Left ventricle myocardium inferior (tissue), 1 donor: ENCODE measurements at regions not wholly inside any gene's neighbourhood (a gene's known extent, or its start where the extent isn't known, plus 50 kb on each side); places are given as distances from the start of the nearest gene placed in this dataset.
"Not testable (repeated sequence)": the region's sequence is repeated elsewhere in the genome, so short reads cannot be mapped to it uniquely, and the experiment has no call there.

Source experiments
- DNase-seq: peaks from one replicate; pipeline ENCODE4 v3.0.0-alpha.2; 2020
- H3K27ac ChIP-seq: fragments of 200-600 bp; replicated peaks from 2 replicates; pipeline ENCODE4 v1.8.0; 2021
- H3K27me3 ChIP-seq: fragments of 200-600 bp; 2 replicates; pipeline ENCODE4 v1.8.0; 2021; ENCODE audit warnings: low read depth
- H3K36me3 ChIP-seq: fragments of 200-600 bp; 2 replicates; pipeline ENCODE4 v1.8.0; 2021
- H3K4me1 ChIP-seq: fragments of 200-600 bp; 2 replicates; pipeline ENCODE4 v1.8.0; 2021
- H3K4me3 ChIP-seq: fragments of 200-600 bp; 2 replicates; pipeline ENCODE4 v1.8.0; 2021; ENCODE audit warnings: mild to moderate bottlenecking, moderate library complexity
- H3K9me3 ChIP-seq: fragments of 200-600 bp; replicated peaks from 2 replicates; pipeline ENCODE4 v1.8.0; 2021
- CTCF ChIP-seq: fragments of 200-600 bp; IDR thresholded peaks from 2 replicates; pipeline ENCODE4 v1.8.0; 2021; ENCODE audit warnings: antibody characterized with exemption, mild to moderate bottlenecking, borderline replicate concordance
- intact Hi-C: fragments of 100-400 bp; cut with micrococcal nuclease; formaldehyde crosslinking; loops from one replicate; pipeline ENCODE4 v1.11.0; 2022
- donor health status: DM: no; HTN: yes; CAD: no; lungs with severe emphysema.

GRCh38 chr5:42989190-42989589 lies 50.9 kb downstream of the ANXA2R start:
- intact Hi-C loops, result no loop called here
- Histone ChIP-seq H3K4me1 (peaks cover 32% of the 10 kb centered on the region), H3K9me3 (peaks cover 4% of the 10 kb centered on the region), H3K4me3 (no peak overlapping the region), H3K27ac (no peak overlapping the region), H3K27me3 (peaks cover 94% of the 10 kb centered on the region), H3K36me3 (peaks cover 6% of the 10 kb centered on the region)
- no peak for TF ChIP-seq CTCF
- no peak for DNase-seq

GRCh38 chr5:42988568-42988967 lies 51.6 kb downstream of the ANXA2R start:
- TF ChIP-seq CTCF, result no peak
- Histone ChIP-seq H3K36me3 (peaks cover 6% of the 10 kb centered on the region), H3K4me3 (no peak overlapping the region), H3K27ac (no peak overlapping the region), H3K27me3 (peaks cover 94% of the 10 kb centered on the region), H3K9me3 (peaks cover 4% of the 10 kb centered on the region), H3K4me1 (peaks cover 32% of the 10 kb centered on the region)
- no peak for DNase-seq
- intact Hi-C loops, result no loop called here

- no peak for DNase-seq
- Histone ChIP-seq H3K36me3 (peaks cover 6% of the 10 kb centered on the region), H3K27ac (no peak overlapping the region), H3K27me3 (peaks cover 76% of the 10 kb centered on the region), H3K4me1 (peaks cover 10% of the 10 kb centered on the region), H3K4me3 (no peak overlapping the region), H3K9me3 (peaks cover 4% of the 10 kb centered on the region)
- intact Hi-C loops, result no loop called here
- TF ChIP-seq CTCF, result no peak
Measured at GRCh38 chr5:42985129-42986037, 54.7 kb downstream of the ANXA2R start.

GRCh38 chr5:42984307-42984706 lies 55.8 kb downstream of the ANXA2R start:
- Histone ChIP-seq H3K4me1 (no peaks in the 10 kb centered on the region), H3K27me3 (peaks cover 65% of the 10 kb centered on the region)

GRCh38 chr5:42982107-42982622 lies 58.0 kb downstream of the ANXA2R start:
- no peak for TF ChIP-seq CTCF
- intact Hi-C loops, result no loop called here
- Histone ChIP-seq H3K4me1 (no peaks in the 10 kb centered on the region), H3K27ac (no peak overlapping the region), H3K9me3 (peaks cover 4% of the 10 kb centered on the region), H3K4me3 (no peak overlapping the region), H3K27me3 (peaks cover 45% of the 10 kb centered on the region), H3K36me3 (peaks cover 6% of the 10 kb centered on the region)
- no peak for DNase-seq

More at GRCh38 chr5:42984307-42984706, 55.8 kb downstream of the ANXA2R start:
- H3K4me3 ChIP-seq, result no peak overlapping the region
- TF ChIP-seq CTCF, result no peak
- peaks cover 6% of the 10 kb centered on the region for H3K36me3 ChIP-seq
- peaks cover 7% of the 10 kb centered on the region for H3K9me3 ChIP-seq
- H3K27ac ChIP-seq, result no peak overlapping the region
- intact Hi-C loops, result no loop called here
- no peak for DNase-seq

- peaks cover 39% of the 10 kb centered on the region for H3K27me3 ChIP-seq
- H3K36me3 ChIP-seq, H3K9me3 ChIP-seq, H3K4me3 ChIP-seq, DNase-seq, H3K4me1 ChIP-seq, intact Hi-C loops, H3K27ac ChIP-seq: not testable (repeated sequence)
Measured at GRCh38 chr5:42981417-42982106, 58.6 kb downstream of the ANXA2R start.

GRCh38 chr5:42981015-42981414 lies 59.1 kb downstream of the ANXA2R start:
- H3K27ac ChIP-seq, intact Hi-C loops, H3K4me1 ChIP-seq, DNase-seq, H3K9me3 ChIP-seq, H3K4me3 ChIP-seq, H3K36me3 ChIP-seq: not testable (repeated sequence)
- peaks cover 34% of the 10 kb centered on the region for H3K27me3 ChIP-seq

- H3K9me3 ChIP-seq, intact Hi-C loops, H3K4me1 ChIP-seq, H3K4me3 ChIP-seq, H3K27ac ChIP-seq, DNase-seq, H3K36me3 ChIP-seq: not testable (repeated sequence)
- H3K27me3 ChIP-seq, result peaks cover 29% of the 10 kb centered on the region
Measured at GRCh38 chr5:42980391-42980790, 59.7 kb downstream of the ANXA2R start.
